Subcutaneous abdominal adipose tissue (tissue), 5 donors: ENCODE measurements at regions not wholly inside any gene's neighbourhood (a gene's known extent, or its start where the extent isn't known, plus 50 kb on each side); places are given as distances from the start of the nearest gene placed in this dataset.

Experiments used
- H3K27ac ChIP-seq: one replicate; pipeline ENCODE4 v1.7.0; 2013; ENCODE audit warnings: low read depth, mild to moderate bottlenecking, inconsistent platforms, low read length, moderate library complexity
- H3K27me3 ChIP-seq, 5 donors: one replicate each; pipeline ENCODE4 v1.7.0; 2013; ENCODE audit warnings: low read length in 5 of 5, inconsistent platforms in 1 of 5; ENCODE audit not compliant: control insufficient read depth in 5 of 5, insufficient read depth in 4 of 5
- H3K36me3 ChIP-seq, 5 donors: one replicate each; pipeline ENCODE4 v1.7.0; 2013; ENCODE audit warnings: low read length in 5 of 5; ENCODE audit not compliant: control insufficient read depth in 5 of 5, insufficient read depth in 5 of 5
- H3K4me1 ChIP-seq, 5 donors: one replicate each; pipeline ENCODE4 v1.7.0; 2013; ENCODE audit warnings: low read length in 5 of 5, mild to moderate bottlenecking in 3 of 5, moderate library complexity in 1 of 5; ENCODE audit not compliant: control insufficient read depth in 5 of 5, insufficient read depth in 5 of 5
- H3K4me3 ChIP-seq, 5 donors: one replicate each; pipeline ENCODE4 v1.7.0; 2013; ENCODE audit warnings: low read length in 5 of 5, low read depth in 1 of 5
- H3K9ac ChIP-seq, 5 donors: one replicate each; pipeline ENCODE4 v1.7.0; 2013; ENCODE audit warnings: low read length in 5 of 5, mild to moderate bottlenecking in 4 of 5, moderate library complexity in 3 of 5
- H3K9me3 ChIP-seq, 5 donors: one replicate each; pipeline ENCODE4 v1.7.0; 2013; ENCODE audit warnings: low read length in 5 of 5; ENCODE audit not compliant: control insufficient read depth in 5 of 5
- donor health status: healthy.
- donor health status: healthy.
- donor health status: healthy.
- donor health status: healthy.
- donor health status: healthy.

- H3K9me3 ChIP-seq, result peaks cover 0 to 4% (median 2%) of the 10 kb centered on the region in 5 donors
- no peak overlapping the region for H3K9ac ChIP-seq
- H3K27me3 ChIP-seq, result no peaks in the 10 kb centered on the region
- no peak overlapping the region for H3K4me3 ChIP-seq
- H3K36me3 ChIP-seq, result no peaks in the 10 kb centered on the region
- no peak overlapping the region for H3K27ac ChIP-seq
- H3K4me1 ChIP-seq, result no peaks in the 10 kb centered on the region
Measured at GRCh38 chr3:163817015-163817414, 1261.3 kb downstream of the SI start.

DNA sequence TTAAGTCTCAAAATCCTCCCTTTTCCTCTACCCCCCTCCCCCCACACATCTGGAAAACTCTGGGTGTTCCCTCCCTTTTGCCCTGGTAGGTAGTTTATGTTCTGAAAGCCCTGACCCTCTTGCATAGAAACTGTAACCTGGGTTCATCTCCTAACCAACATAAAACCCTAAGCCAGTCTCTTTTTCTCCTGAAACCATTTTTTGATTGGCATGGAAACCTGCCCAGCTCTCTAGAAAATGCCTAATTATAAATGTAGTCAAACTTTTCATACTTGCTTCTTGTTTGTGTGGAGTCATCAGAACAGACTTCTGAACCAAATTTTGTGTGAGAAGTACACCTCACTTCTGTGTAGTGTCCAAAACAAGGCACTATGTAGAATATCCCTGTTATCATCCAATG lies 1264.4 kb downstream of the SI start:
- no peaks in the 10 kb centered on the region for H3K27me3 ChIP-seq

DNA sequence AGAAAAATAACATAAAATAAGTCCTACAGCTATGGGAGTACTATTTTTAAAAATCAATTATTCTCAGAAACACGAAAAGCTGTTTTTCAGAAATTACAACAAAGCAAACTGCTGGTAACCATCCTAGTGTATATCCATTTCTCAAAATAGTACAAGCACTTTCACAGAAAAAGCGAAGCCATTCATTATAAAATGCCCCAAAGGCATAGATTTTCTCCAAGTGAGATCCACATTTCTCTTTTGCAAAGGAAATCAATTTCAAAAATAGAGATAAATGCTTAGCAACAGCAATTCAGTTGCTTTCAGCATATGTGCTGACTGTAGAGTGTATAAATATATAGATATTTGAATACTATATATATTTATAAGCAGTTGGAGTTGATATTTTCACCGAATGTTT lies 1266.3 kb downstream of the SI start:
- H3K36me3 ChIP-seq, result no peaks in the 10 kb centered on the region
- no peak overlapping the region for H3K9ac ChIP-seq
- no peak overlapping the region for H3K4me3 ChIP-seq
- peaks cover 0 to 4% (median 2%) of the 10 kb centered on the region in 5 donors for H3K9me3 ChIP-seq
- no peaks in the 10 kb centered on the region for H3K27me3 ChIP-seq
- H3K27ac ChIP-seq, result no peak overlapping the region
- H3K4me1 ChIP-seq, result no peaks in the 10 kb centered on the region

More for the DNA sequence above, 1264.4 kb downstream of the SI start:
- no peaks in the 10 kb centered on the region for H3K36me3 ChIP-seq
- peaks cover 0 to 4% (median 2%) of the 10 kb centered on the region in 5 donors for H3K9me3 ChIP-seq
- H3K4me3 ChIP-seq, result no peak overlapping the region
- H3K9ac ChIP-seq, result no peak overlapping the region
- no peak overlapping the region for H3K27ac ChIP-seq
- no peaks in the 10 kb centered on the region for H3K4me1 ChIP-seq

GRCh38 chr3:163809540-163809993 lies 1268.7 kb downstream of the SI start:
- no peak overlapping the region for H3K9ac ChIP-seq
- H3K4me3 ChIP-seq, result no peak overlapping the region
- H3K36me3 ChIP-seq, result no peaks in the 10 kb centered on the region
- no peaks in the 10 kb centered on the region for H3K4me1 ChIP-seq
- no peaks in the 10 kb centered on the region for H3K9me3 ChIP-seq
- H3K27me3 ChIP-seq, result no peaks in the 10 kb centered on the region
- H3K27ac ChIP-seq, result no peak overlapping the region

GRCh38 chr3:163786416-163786815 lies 1291.9 kb downstream of the SI start:
- Histone ChIP-seq H3K4me1 (no peaks in the 10 kb centered on the region), H3K36me3 (no peaks in the 10 kb centered on the region), H3K9me3 (peaks cover 0 to 8% (median 4%) of the 10 kb centered on the region in 5 donors)

GRCh38 chr3:163785693-163786092 lies 1292.6 kb downstream of the SI start:
- Histone ChIP-seq H3K27me3 (no peaks in the 10 kb centered on the region), H3K27ac (no peak overlapping the region), H3K9ac (no peak overlapping the region), H3K36me3 (no peaks in the 10 kb centered on the region), H3K9me3 (peaks cover 0 to 8% (median 4%) of the 10 kb centered on the region in 5 donors), H3K4me3 (no peak overlapping the region), H3K4me1 (no peaks in the 10 kb centered on the region)

More at GRCh38 chr3:163786416-163786815, 1291.9 kb downstream of the SI start:
- no peak overlapping the region for H3K27ac ChIP-seq
- no peak overlapping the region for H3K4me3 ChIP-seq
- no peak overlapping the region for H3K9ac ChIP-seq
- no peaks in the 10 kb centered on the region for H3K27me3 ChIP-seq

DNA sequence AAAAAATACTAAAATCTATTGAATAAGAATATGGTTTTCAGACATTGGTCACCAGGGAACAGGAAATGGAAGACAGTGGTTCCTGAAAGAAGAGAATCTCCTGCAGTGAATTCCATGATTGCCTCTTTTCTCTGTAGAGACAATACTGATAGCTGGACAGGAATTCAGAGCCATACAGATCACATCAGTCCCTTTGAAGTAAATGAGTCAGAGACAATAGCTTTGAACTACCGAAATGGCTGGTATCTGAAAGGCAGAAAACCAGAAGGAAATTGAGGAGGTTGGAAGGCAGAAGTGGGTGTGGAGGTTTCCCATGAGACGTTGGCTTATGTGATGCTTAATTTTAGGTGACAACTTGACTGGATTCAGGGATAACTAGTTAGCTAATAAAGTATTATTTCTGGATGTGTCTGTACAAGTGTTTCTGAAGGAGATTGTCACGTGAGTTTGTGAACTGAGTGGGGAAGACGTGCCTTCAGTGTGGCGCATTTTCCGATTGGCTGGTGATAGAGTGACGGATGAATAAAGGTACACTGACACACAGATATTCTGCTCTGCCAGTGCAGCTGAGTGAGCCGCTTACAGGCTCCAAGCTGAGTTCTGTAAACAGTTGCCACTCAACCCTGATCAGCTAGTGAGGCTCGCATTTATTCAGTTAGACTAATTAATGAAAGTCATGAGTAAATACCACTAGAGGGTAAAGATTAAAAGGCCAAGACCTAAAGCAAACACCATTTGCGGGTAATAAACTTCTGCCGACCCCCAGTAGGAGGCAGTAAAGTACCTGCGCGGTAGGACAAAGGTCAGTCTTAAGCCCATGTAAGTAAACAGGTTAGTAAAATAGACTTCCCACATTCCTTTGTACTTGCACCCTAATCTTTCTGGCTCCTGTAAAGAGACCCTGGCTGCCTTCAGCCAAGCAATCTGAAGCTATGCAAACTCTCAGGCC lies 1298.6 kb downstream of the SI start:
- Histone ChIP-seq H3K9ac (no peak overlapping the region), H3K4me1 (no peaks in the 10 kb centered on the region), H3K36me3 (no peaks in the 10 kb centered on the region), H3K27ac (no peak overlapping the region), H3K27me3 (no peaks in the 10 kb centered on the region), H3K9me3 (no peaks in the 10 kb centered on the region), H3K4me3 (no peak overlapping the region)

- no peak overlapping the region for H3K27ac ChIP-seq
- H3K36me3 ChIP-seq, result no peaks in the 10 kb centered on the region
- no peaks in the 10 kb centered on the region for H3K4me1 ChIP-seq
- H3K27me3 ChIP-seq, result no peaks in the 10 kb centered on the region
- H3K9ac ChIP-seq, result no peak overlapping the region
- no peak overlapping the region for H3K4me3 ChIP-seq
- peaks cover 0 to 3% (median 0%) of the 10 kb centered on the region in 5 donors for H3K9me3 ChIP-seq
Measured at GRCh38 chr3:163776743-163777142, 1301.6 kb downstream of the SI start.

DNA sequence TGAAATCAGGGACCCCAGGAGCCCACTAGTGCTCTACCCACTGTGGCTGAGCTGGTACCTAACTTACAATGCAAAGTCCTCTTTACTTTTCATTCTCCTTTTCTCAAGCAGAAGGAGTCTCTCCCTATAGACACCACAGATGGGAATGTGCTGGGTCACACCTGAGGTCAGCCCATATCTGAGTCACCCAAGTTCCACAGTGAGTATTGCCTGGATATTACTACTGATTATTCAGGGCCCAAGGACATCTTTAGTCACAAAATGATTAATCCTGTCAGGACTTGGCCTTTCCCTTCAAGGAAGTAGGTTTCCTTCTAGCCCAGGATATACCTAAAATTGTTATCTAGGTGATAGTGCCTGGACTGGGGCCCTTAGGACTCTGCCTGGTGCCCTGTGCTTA lies 1305.2 kb downstream of the SI start:
- no peaks in the 10 kb centered on the region for H3K36me3 ChIP-seq
- no peaks in the 10 kb centered on the region for H3K27me3 ChIP-seq
- no peak overlapping the region for H3K9ac ChIP-seq
- H3K27ac ChIP-seq, result no peak overlapping the region
- H3K9me3 ChIP-seq, result peaks cover 0 to 3% (median 0%) of the 10 kb centered on the region in 5 donors
- H3K4me3 ChIP-seq, result no peak overlapping the region
- no peaks in the 10 kb centered on the region for H3K4me1 ChIP-seq

GRCh38 chr3:163768048-163768447 lies 1310.2 kb downstream of the SI start:
- Histone ChIP-seq H3K27ac (no peak overlapping the region), H3K4me3 (no peak overlapping the region), H3K4me1 (no peaks in the 10 kb centered on the region), H3K27me3 (no peaks in the 10 kb centered on the region), H3K9me3 (peaks cover 0 to 2% (median 0%) of the 10 kb centered on the region in 5 donors), H3K9ac (no peak overlapping the region), H3K36me3 (no peaks in the 10 kb centered on the region)
